ENCODE measurements at regions not wholly inside any gene's neighbourhood (a gene's known extent, or its start where the extent isn't known, plus 50 kb on each side); places are given as distances from the start of the nearest gene placed in this dataset.
"Not testable (repeated sequence)": the region's sequence is repeated elsewhere in the genome, so short reads cannot be mapped to it uniquely, and the experiment has no call there.

GRCh38 chr21:22813201-22813600, 1815.0 kb downstream of the NCAM2 start:
- DNase-seq = no peak

GRCh38 chr21:22818681-22819485, 1820.7 kb downstream of the NCAM2 start:
- DNase-seq = not testable (repeated sequence)

GRCh38 chr21:22827422-22827821, 1829.2 kb downstream of the NCAM2 start:
- no peak for DNase-seq

- DNase-seq = no peak
Observed at GRCh38 chr21:22842875-22843274, 1844.7 kb downstream of the NCAM2 start.

- DNase-seq = no peak
Observed at GRCh38 chr21:22855581-22855980, 1857.4 kb downstream of the NCAM2 start.

- DNase-seq = no peak
Observed at GRCh38 chr21:22871692-22872091, 1873.5 kb downstream of the NCAM2 start.

- DNase-seq = no peak
Observed at GRCh38 chr21:22880573-22880972, 1882.4 kb downstream of the NCAM2 start.

GRCh38 chr21:22881131-22881530, 1882.9 kb downstream of the NCAM2 start:
- DNase-seq = no peak

- no peak for DNase-seq
Observed at GRCh38 chr21:22885079-22885478, 1886.9 kb downstream of the NCAM2 start.

GRCh38 chr21:22885614-22886013, 1887.4 kb downstream of the NCAM2 start:
- no peak for DNase-seq

- DNase-seq = no peak
Observed at GRCh38 chr21:22889445-22889844, 1891.2 kb downstream of the NCAM2 start.

GRCh38 chr21:22890656-22891055, 1892.4 kb downstream of the NCAM2 start:
- DNase-seq = no peak

- no peak for DNase-seq
Observed at GRCh38 chr21:22892028-22892427, 1893.8 kb downstream of the NCAM2 start.

GRCh38 chr21:22892740-22893139, 1894.5 kb downstream of the NCAM2 start:
- DNase-seq = no peak

- DNase-seq = no peak
Observed at GRCh38 chr21:22898051-22898665, 1899.9 kb downstream of the NCAM2 start.

GRCh38 chr21:22900490-22900889, 1902.3 kb downstream of the NCAM2 start:
- DNase-seq = no peak

GRCh38 chr21:22903851-22904250, 1905.6 kb downstream of the NCAM2 start:
- DNase-seq = no peak

- no peak for DNase-seq
Observed at GRCh38 chr21:22904385-22904784, 1906.2 kb downstream of the NCAM2 start.

GRCh38 chr21:22925032-22925431, 1926.8 kb downstream of the NCAM2 start:
- DNase-seq = no peak

GRCh38 chr21:22927469-22927868, 1929.3 kb downstream of the NCAM2 start:
- DNase-seq = no peak

GRCh38 chr21:22941779-22942490, 1943.7 kb downstream of the NCAM2 start:
- no peak for DNase-seq

- DNase-seq = no peak
Observed at GRCh38 chr21:22955559-22955958, 1957.3 kb downstream of the NCAM2 start.

- no peak for DNase-seq
Observed at GRCh38 chr21:22961258-22961657, 1963.0 kb downstream of the NCAM2 start.

Measured in CD4-positive, alpha-beta T cell treated with Interferon alpha-2 for 1 hour (primary cell).